KMS-11 (cell line): ENCODE measurements at regions not wholly inside any gene's neighbourhood (a gene's known extent, or its start where the extent isn't known, plus 50 kb on each side); places are given as distances from the start of the nearest gene placed in this dataset.

Experiments
- H2AFZ ChIP-seq: fragments of 200-600 bp; sonication (generic); 2 replicates; pipeline ENCODE4 v1.6.1; 2016; ENCODE audit warnings: antibody characterized with exemption, mixed run types, low read depth
- H3K27ac ChIP-seq: fragments of 200-600 bp; sonication (generic); 2 replicates; pipeline ENCODE4 v1.6.1; 2016; ENCODE audit warnings: mild to moderate bottlenecking, mixed run types
- H3K27me3 ChIP-seq: fragments of 200-600 bp; sonication (generic); 2 replicates; pipeline ENCODE4 v1.6.1; 2017; ENCODE audit warnings: mild to moderate bottlenecking, low read depth, mixed run types, moderate library complexity; ENCODE audit not compliant: insufficient read depth
- H3K36me3 ChIP-seq: fragments of 200-600 bp; sonication (generic); 2 replicates; pipeline ENCODE4 v1.6.1; 2017; ENCODE audit warnings: mild to moderate bottlenecking, mixed run types; ENCODE audit not compliant: insufficient read depth
- H3K4me1 ChIP-seq: fragments of 200-600 bp; sonication (generic); 2 replicates; pipeline ENCODE4 v1.6.1; 2016; ENCODE audit warnings: mild to moderate bottlenecking, low read depth, mixed run types; ENCODE audit not compliant: poor library complexity, severe bottlenecking
- H3K4me2 ChIP-seq: fragments of 200-600 bp; sonication (generic); 2 replicates; pipeline ENCODE4 v1.7.0; 2016; ENCODE audit warnings: mild to moderate bottlenecking, mixed run types
- H3K4me3 ChIP-seq: fragments of 200-600 bp; sonication (generic); IDR thresholded peaks from 2 replicates; pipeline ENCODE4 v1.6.1; 2017; ENCODE audit warnings: low read depth, low read length, mixed read lengths; ENCODE audit not compliant: insufficient read depth
- H3K79me2 ChIP-seq: fragments of 200-600 bp; sonication (generic); 2 replicates; pipeline ENCODE4 v1.6.1; 2016; ENCODE audit warnings: low read depth, mixed run types; ENCODE audit not compliant: insufficient read depth
- H3K9ac ChIP-seq: fragments of 200-600 bp; sonication (generic); 2 replicates; pipeline ENCODE4 v1.6.1; 2016; ENCODE audit warnings: mild to moderate bottlenecking, mixed run types
- H4K20me1 ChIP-seq: fragments of 200-600 bp; sonication (generic); 2 replicates; pipeline ENCODE4 v1.6.1; 2016; ENCODE audit warnings: mild to moderate bottlenecking, mixed run types; ENCODE audit not compliant: insufficient read depth
- TF ChIP-seq, protein P1 (sequence below): fragments of 200-600 bp; sonication (generic); conservative IDR thresholded peaks from 2 replicates; pipeline ENCODE4 v1.6.1; 2017; ENCODE audit warnings: low read depth, mild to moderate bottlenecking, antibody characterized with exemption, low read length, moderate library complexity, mixed read lengths

DNA sequence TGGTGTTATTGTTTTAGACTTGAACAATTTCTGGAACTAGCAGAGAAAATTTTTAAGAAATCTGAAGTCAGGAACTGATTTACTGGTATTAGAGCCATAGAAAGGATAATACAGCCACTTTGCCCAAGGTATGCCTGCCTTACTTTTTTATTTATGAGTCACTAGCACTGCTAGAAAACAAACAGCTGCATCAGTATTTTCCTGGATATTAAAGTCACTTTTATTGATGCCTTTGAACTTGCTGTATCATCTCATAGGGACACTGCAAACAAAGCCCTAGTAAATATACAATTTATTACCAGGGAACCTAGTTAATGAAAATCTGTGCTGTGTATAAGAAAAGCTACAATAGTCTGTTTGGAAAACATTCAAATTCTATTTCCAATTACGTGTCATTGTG lies 490.8 kb upstream of the TMPRSS15 start:
- Histone ChIP-seq H3K27ac (no peak overlapping the region), H3K79me2 (no peaks in the 10 kb centered on the region), H4K20me1 (no peaks in the 10 kb centered on the region), H3K4me2 (no peak overlapping the region), H3K27me3 (no peaks in the 10 kb centered on the region), H3K4me1 (peaks cover 11% of the 10 kb centered on the region), H3K4me3 (no peak overlapping the region), H3K9ac (no peak overlapping the region), H3K36me3 (no peaks in the 10 kb centered on the region), H2AFZ (no peak overlapping the region)
- TF ChIP-seq, protein P1, sequence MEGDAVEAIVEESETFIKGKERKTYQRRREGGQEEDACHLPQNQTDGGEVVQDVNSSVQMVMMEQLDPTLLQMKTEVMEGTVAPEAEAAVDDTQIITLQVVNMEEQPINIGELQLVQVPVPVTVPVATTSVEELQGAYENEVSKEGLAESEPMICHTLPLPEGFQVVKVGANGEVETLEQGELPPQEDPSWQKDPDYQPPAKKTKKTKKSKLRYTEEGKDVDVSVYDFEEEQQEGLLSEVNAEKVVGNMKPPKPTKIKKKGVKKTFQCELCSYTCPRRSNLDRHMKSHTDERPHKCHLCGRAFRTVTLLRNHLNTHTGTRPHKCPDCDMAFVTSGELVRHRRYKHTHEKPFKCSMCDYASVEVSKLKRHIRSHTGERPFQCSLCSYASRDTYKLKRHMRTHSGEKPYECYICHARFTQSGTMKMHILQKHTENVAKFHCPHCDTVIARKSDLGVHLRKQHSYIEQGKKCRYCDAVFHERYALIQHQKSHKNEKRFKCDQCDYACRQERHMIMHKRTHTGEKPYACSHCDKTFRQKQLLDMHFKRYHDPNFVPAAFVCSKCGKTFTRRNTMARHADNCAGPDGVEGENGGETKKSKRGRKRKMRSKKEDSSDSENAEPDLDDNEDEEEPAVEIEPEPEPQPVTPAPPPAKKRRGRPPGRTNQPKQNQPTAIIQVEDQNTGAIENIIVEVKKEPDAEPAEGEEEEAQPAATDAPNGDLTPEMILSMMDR = no peak

DNA sequence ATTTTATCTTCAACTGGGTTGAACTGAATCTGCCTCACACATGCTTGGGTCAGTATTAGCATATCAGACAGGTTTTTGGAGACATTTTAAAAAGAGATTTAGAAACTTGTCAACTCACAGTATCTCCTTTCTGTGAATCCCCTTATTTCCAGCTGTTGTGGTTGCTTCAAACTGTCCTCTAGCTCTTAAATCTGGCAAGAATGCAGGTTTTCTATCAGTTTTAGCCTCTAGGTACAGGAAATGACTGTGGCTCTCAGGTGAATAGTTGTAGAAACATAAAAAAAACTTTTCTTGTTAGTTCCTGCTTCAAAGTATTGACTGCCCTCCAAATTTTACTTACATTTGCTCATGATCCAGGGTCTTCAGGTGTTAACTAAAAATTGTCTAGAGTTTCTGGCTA lies 495.7 kb upstream of the TMPRSS15 start:
- peak overlapping the region; percentile 18; the same call in 1 of the 2 replicates for H3K4me2 ChIP-seq
- peaks cover 18% of the 10 kb centered on the region for H3K4me1 ChIP-seq
- H3K27ac ChIP-seq = peak overlapping the region; percentile 19; the same call in 1 of the 2 replicates
- H3K27me3 ChIP-seq = no peaks in the 10 kb centered on the region
- no peak overlapping the region for H3K4me3 ChIP-seq
- no peaks in the 10 kb centered on the region for H4K20me1 ChIP-seq
- H3K9ac ChIP-seq = no peak overlapping the region
- H2AFZ ChIP-seq = peak overlapping the region; percentile 12; the same call in 1 of the 2 replicates
- no peaks in the 10 kb centered on the region for H3K36me3 ChIP-seq
- H3K79me2 ChIP-seq = no peaks in the 10 kb centered on the region
- TF ChIP-seq, protein P1 = no peak

DNA sequence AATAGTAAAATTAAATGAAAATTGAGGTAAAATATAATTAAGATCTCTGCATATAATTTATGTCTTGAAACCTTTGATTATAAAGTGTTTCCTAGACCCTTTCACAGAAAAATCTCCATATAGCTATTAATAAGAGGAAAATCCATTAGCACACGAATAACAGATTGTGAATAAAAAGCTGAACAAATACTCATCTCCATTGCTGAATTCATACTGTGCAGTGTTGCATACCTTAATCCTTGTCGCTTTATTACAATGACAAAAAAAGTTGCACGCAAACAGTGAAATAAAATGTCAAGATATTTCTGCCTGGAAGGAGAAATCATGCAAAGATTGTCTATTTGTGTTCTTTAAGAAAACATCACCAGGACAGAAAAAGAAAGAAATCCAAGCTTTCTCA lies 499.1 kb upstream of the TMPRSS15 start:
- Histone ChIP-seq H3K27ac (no peak overlapping the region), H3K9ac (no peak overlapping the region), H3K27me3 (no peaks in the 10 kb centered on the region), H3K4me1 (peaks cover 18% of the 10 kb centered on the region), H4K20me1 (no peaks in the 10 kb centered on the region), H3K79me2 (no peaks in the 10 kb centered on the region), H3K4me2 (no peak overlapping the region), H3K36me3 (no peaks in the 10 kb centered on the region), H3K4me3 (no peak overlapping the region), H2AFZ (no peak overlapping the region)
- TF ChIP-seq, protein P1 = no peak

DNA sequence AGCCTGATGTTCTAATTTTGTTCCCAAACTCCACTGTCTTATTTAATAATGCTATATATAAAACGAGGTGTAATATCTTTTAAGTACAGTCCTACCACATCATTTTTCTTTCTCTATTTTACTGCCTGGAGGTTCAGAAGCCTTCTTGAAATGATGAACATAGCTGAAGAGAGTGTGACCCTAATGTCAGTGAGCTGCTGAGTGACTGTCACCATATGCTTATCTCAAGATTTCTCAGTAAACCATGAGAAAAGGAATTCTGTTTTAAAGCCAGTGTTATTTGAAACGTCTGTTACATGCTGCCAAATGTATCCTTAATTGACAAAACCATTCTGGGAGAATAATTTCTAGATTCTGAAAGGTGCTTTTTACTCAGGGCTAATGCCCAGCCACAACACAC lies 503.5 kb upstream of the TMPRSS15 start:
- Histone ChIP-seq H3K4me3 (no peak overlapping the region), H3K36me3 (no peaks in the 10 kb centered on the region), H3K27me3 (no peaks in the 10 kb centered on the region), H3K79me2 (no peaks in the 10 kb centered on the region), H3K4me1 (no peaks in the 10 kb centered on the region), H3K4me2 (no peak overlapping the region), H2AFZ (no peak overlapping the region), H3K9ac (no peak overlapping the region), H4K20me1 (no peaks in the 10 kb centered on the region), H3K27ac (no peak overlapping the region)
- TF ChIP-seq, protein P1 = no peak

DNA sequence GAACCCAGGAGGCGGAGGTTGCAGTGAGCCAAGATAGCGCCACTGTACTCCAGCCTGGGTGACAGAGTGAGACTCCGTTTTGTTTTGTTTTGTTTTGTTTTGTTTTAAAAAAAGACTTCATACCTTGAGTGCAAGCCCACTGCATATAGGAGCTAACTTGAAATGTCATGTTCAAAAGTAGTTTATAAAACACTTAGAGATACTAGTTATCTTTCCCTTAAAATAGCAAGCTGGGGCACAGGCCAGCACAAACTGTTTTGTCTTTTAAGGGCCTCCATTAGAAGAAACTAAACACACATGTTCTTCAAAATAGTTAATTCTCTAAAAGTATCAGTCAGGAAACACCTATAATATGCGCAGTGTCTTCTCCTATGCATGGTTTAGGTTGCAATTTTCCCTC lies 505.1 kb upstream of the TMPRSS15 start:
- Histone ChIP-seq H3K36me3 (no peaks in the 10 kb centered on the region), H3K79me2 (no peaks in the 10 kb centered on the region), H4K20me1 (no peaks in the 10 kb centered on the region), H3K27me3 (no peaks in the 10 kb centered on the region), H2AFZ (no peak overlapping the region), H3K4me1 (no peaks in the 10 kb centered on the region), H3K4me3 (no peak overlapping the region), H3K27ac (no peak overlapping the region), H3K9ac (no peak overlapping the region), H3K4me2 (no peak overlapping the region)
- TF ChIP-seq, protein P1 = no peak
